ENCODE measurements at regions not wholly inside any gene's neighbourhood (a gene's known extent, or its start where the extent isn't known, plus 50 kb on each side); places are given as distances from the start of the nearest gene placed in this dataset.

GRCh38 chr15:69731081-69731330 is 278.4 kb downstream of the RPLP1 start:
- TF ChIP-seq TCF12 (IDR thresholded peaks at IDR 0.05): no peak
- TF ChIP-seq MEF2A (IDR thresholded peaks at IDR 0.05; ENCODE audit: borderline replicate concordance, low read depth): no peak
- TF ChIP-seq RCOR1 (IDR thresholded peaks at IDR 0.05; ENCODE audit: low read length): no peak
- TF ChIP-seq EZH2phosphoT487 (IDR thresholded peaks at IDR 0.05; ENCODE audit: borderline replicate concordance, low read depth): no peak

All from SK-N-SH (cell line).